Psoas muscle (tissue), 7 donors: ENCODE measurements at regions not wholly inside any gene's neighbourhood (a gene's known extent, or its start where the extent isn't known, plus 50 kb on each side); places are given as distances from the start of the nearest gene placed in this dataset.

Source experiments
- ATAC-seq, 4 donors: fragments of 200-7000 bp; cut with Tn5 transposase; one replicate each; pipeline ENCODE4 v1.9.1; 2020; ENCODE audit warnings: moderate library complexity in 3 of 4, mild to moderate bottlenecking in 2 of 4
- DNase-seq, 2 donors: peaks; one replicate each; pipeline ENCODE4 v3.0.0-alpha.2; 2020
- H3K27ac ChIP-seq: fragments of 200-600 bp; one replicate; pipeline ENCODE4 v1.8.0; 2022
- H3K27me3 ChIP-seq, 3 donors: fragments of 200-600 bp in 1 of 3; one replicate each; pipeline versions ENCODE4 v1.6.1 to v1.8.0; 2013 to 2022; ENCODE audit warnings: low read length in 2 of 3, mild to moderate bottlenecking in 2 of 3, moderate library complexity in 1 of 3; ENCODE audit not compliant: insufficient read depth in 3 of 3
- H3K36me3 ChIP-seq, 2 donors: fragments of 200-600 bp in 1 of 2; one replicate each; pipeline versions ENCODE4 v1.6.1 to v1.8.0; 2013 to 2022; ENCODE audit warnings: low read depth in 1 of 2, mild to moderate bottlenecking in 1 of 2, moderate library complexity in 1 of 2; ENCODE audit not compliant: insufficient read depth in 1 of 2
- H3K4me1 ChIP-seq: fragments of 200-600 bp; one replicate; pipeline ENCODE4 v1.8.0; 2022
- H3K4me3 ChIP-seq: fragments of 200-600 bp; one replicate; pipeline ENCODE4 v1.8.0; 2022; ENCODE audit warnings: mild to moderate bottlenecking
- H3K9me3 ChIP-seq: fragments of 200-600 bp; one replicate; pipeline ENCODE4 v1.8.0; 2022
- CTCF ChIP-seq: fragments of 200-600 bp; IDR thresholded peaks from one replicate; pipeline ENCODE4 v1.8.0; 2022; ENCODE audit warnings: antibody characterized with exemption
- WGBS, 3 donors: extraction: QIAGEN DNeasy Blood & Tissue Kit; methylation state at CpG; one replicate each; pipeline versions ENCODE4 v1.1.6 to v1.1.7; 2013; 5-methylcytosine and 5-hydroxymethylcytosine counted together
- intact Hi-C, 2 donors: fragments of 100-400 bp; cut with DNase I; formaldehyde crosslinking; loops; one replicate each; pipeline versions ENCODE4 v1.11.0 to v1.14.2; 2022
- donor health status: healthy with polysubstance abuse.
- donor health status: DM: no; HTN: no; CAD: no; lungs with moderate emphysema.
- donor health status: Bipolar disorder and iron deficiency.
- donor health status: healthy.
- donor health status: DM: yes; HTN: yes; CAD: no.
- donor health status: DM: no; HTN: no; CAD: no.
- donor health status: DM: yes; HTN: yes; CAD: no.

- ATAC-seq: no peak
These were observed 337.0 kb upstream of the CADM2 start for GRCh38 chr3:84621823-84622222.

DNA sequence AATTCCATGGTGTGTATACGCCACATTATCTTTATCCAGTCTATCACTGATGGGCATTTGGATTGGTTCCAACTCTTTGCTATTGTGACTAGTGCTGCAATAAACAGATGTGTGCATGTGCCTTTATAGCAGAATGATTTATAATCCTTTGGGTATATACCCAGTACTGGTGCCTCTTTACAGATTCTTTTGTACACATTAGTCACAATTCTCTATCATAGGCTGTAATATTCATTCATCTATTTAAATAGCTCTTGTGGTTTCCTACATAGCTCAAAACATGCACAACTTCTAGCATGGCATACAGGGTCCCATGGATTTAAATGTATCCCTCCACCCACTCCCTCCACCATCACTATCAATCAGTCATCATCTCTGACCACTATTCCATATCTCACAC is 324.1 kb upstream of the CADM2 start:
- intact Hi-C loops: no loop called here
- DNase-seq (no peak), ATAC-seq (no peak)
- no peaks in the 10 kb centered on the region for H3K27me3 ChIP-seq
- no peak overlapping the region for H3K4me3 ChIP-seq
- H3K27ac ChIP-seq: no peak overlapping the region
- WGBS, 3 donors: 91 to 96% (median 93%) methylated on average over 1 of the region's 1 CpG
- TF ChIP-seq CTCF: no peak
- no peaks in the 10 kb centered on the region for H3K4me1 ChIP-seq
- no peaks in the 10 kb centered on the region for H3K36me3 ChIP-seq
- no peaks in the 10 kb centered on the region for H3K9me3 ChIP-seq

More at GRCh38 chr3:84621823-84622222, 337.0 kb upstream of the CADM2 start:
- no peaks in the 10 kb centered on the region for H3K27me3 ChIP-seq
- no peaks in the 10 kb centered on the region for H3K9me3 ChIP-seq
- no peak for TF ChIP-seq CTCF
- no peaks in the 10 kb centered on the region for H3K4me1 ChIP-seq
- intact Hi-C loops: no loop called here
- 70 to 85% (median 76%) methylated on average over 1 of the region's 1 CpG for WGBS, 3 donors
- no peak for DNase-seq
- no peak overlapping the region for H3K4me3 ChIP-seq
- H3K36me3 ChIP-seq: no peaks in the 10 kb centered on the region
- no peak overlapping the region for H3K27ac ChIP-seq

GRCh38 chr3:84637272-84637671 is 321.5 kb upstream of the CADM2 start:
- Histone ChIP-seq H3K4me1 (no peaks in the 10 kb centered on the region), H3K9me3 (no peaks in the 10 kb centered on the region), H3K27me3 (no peaks in the 10 kb centered on the region), H3K4me3 (no peak overlapping the region), H3K36me3 (no peaks in the 10 kb centered on the region), H3K27ac (no peak overlapping the region)
- DNase-seq: no peak
- TF ChIP-seq CTCF: no peak
- 87 to 96% (median 88%) methylated on average over 3 of the region's 3 CpGs for WGBS, 3 donors
- no peak for ATAC-seq
- intact Hi-C loops: no loop called here

DNA sequence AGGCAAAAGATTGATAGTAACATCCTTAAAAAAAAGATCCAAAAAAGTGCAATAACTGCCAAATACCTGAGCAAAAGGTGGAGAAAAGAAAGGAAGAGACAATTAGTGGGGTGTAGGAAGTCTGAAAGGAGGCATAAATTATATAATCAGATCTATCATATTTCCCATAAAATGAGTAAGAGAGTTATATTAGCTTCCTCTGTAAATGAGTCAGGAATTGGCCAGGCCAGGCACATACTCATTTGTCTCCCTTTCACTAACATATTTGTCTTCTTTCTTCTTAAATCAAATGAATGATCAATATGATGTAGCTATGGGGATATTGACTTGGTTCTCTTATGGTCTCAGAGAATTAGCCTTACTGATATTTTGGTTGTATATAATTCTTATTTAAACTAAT is 292.3 kb upstream of the CADM2 start:
- H3K27me3 ChIP-seq: no peaks in the 10 kb centered on the region
- ATAC-seq (no peak), DNase-seq (no peak)
- H3K36me3 ChIP-seq: no peaks in the 10 kb centered on the region
- no peaks in the 10 kb centered on the region for H3K4me1 ChIP-seq
- H3K27ac ChIP-seq: no peak overlapping the region
- no peaks in the 10 kb centered on the region for H3K9me3 ChIP-seq
- TF ChIP-seq CTCF: no peak
- intact Hi-C loops: no loop called here
- no peak overlapping the region for H3K4me3 ChIP-seq

- no peak for TF ChIP-seq CTCF
- H3K27ac ChIP-seq: no peak overlapping the region
- intact Hi-C loops: no loop called here
- no peak overlapping the region for H3K4me3 ChIP-seq
- no peak for DNase-seq
- ATAC-seq: no peak
- H3K27me3 ChIP-seq: no peaks in the 10 kb centered on the region
- H3K36me3 ChIP-seq: no peaks in the 10 kb centered on the region
- no peaks in the 10 kb centered on the region for H3K9me3 ChIP-seq
- H3K4me1 ChIP-seq: no peaks in the 10 kb centered on the region
These were observed 279.6 kb upstream of the CADM2 start for GRCh38 chr3:84679211-84679610.
